ENCODE measurements at regions not wholly inside any gene's neighbourhood (a gene's known extent, or its start where the extent isn't known, plus 50 kb on each side); places are given as distances from the start of the nearest gene placed in this dataset.

DNA sequence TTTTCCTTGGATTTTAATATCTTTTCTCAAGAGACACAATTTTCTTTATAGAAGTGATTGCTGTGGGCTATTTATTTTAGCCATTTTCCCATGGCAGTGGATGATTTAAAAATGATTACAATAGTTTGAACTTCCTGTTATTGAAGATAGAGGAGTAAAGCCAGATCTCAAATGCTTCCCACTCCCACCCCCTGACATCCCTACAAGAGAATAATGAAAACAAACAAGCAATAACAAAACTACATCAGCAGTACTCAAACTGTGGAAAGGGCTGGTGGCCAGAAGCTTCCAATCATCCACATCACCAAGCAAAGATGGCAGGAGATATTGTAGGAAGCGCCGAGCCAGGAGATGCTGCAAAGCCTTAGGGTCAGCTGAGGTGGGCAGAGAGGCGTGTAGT lies 831.1 kb upstream of the NR2F2 start:
- TF ChIP-seq EZH2 (IDR thresholded peaks at IDR 0.05; ENCODE audit: insufficient read depth, poor library complexity, severe bottlenecking), result no peak
- TF ChIP-seq EZH2phosphoT487 (IDR thresholded peaks at IDR 0.05; ENCODE audit: insufficient read depth, low read depth), result no peak

Data from GM23248 (cell line).